PC-9 (cell line): ENCODE measurements at regions not wholly inside any gene's neighbourhood (a gene's known extent, or its start where the extent isn't known, plus 50 kb on each side); places are given as distances from the start of the nearest gene placed in this dataset.

Experiments
- BruUV-seq: library from RNA; stranded (reverse); fragments of 400-500 nt; replicated peaks from 2 replicates; lab custom pipeline; 2021; lab: Mats Ljungman, UMichigan
- CTCF ChIA-PET: fragments of 300-600 bp; sonication (Branson Sonifier 250); formaldehyde crosslinking; loops from one replicate; lab custom pipeline; 2022; ENCODE audit warnings: antibody characterized with exemption; lab: Charles Lee
- POLR2A ChIA-PET: fragments of 300-600 bp; sonication (Branson Sonifier 250); formaldehyde crosslinking; loops from one replicate; lab custom pipeline; 2022; ENCODE audit warnings: antibody characterized with exemption; ENCODE audit not compliant: unreplicated experiment; lab: Charles Lee
- DNase-seq, 2 experiments: peaks; one replicate each; pipeline versions ENCODE4 v3.0.0 to v3.0.0-alpha.2; 2015 to 2022; ENCODE audit warnings: mixed read lengths in 1 of 2
- H2AFZ ChIP-seq: fragments of 200-600 bp; sonication (generic); 2 replicates; pipeline ENCODE4 v1.8.1; 2017; ENCODE audit warnings: antibody characterized with exemption
- H3F3A ChIP-seq: fragments of 200-600 bp; sonication (generic); 2 replicates; pipeline ENCODE4 v1.8.1; 2017; ENCODE audit warnings: antibody characterized with exemption, mild to moderate bottlenecking, low read depth; ENCODE audit not compliant: insufficient read depth
- H3K27ac ChIP-seq: fragments of 200-600 bp; sonication (generic); 2 replicates; pipeline ENCODE4 v1.6.1; 2016; ENCODE audit warnings: mixed run types
- H3K27me3 ChIP-seq: fragments of 200-600 bp; sonication (generic); 2 replicates; pipeline ENCODE4 v1.6.1; 2016; ENCODE audit warnings: low read depth, mixed run types; ENCODE audit not compliant: insufficient read depth
- H3K36me3 ChIP-seq: fragments of 200-600 bp; sonication (generic); 2 replicates; pipeline ENCODE4 v1.6.1; 2016; ENCODE audit warnings: low read depth, mixed run types
- H3K4me1 ChIP-seq: fragments of 200-600 bp; sonication (generic); replicated peaks from 2 replicates; pipeline ENCODE4 v1.6.1; 2016; ENCODE audit warnings: mixed run types; ENCODE audit not compliant: insufficient read depth
- H3K4me2 ChIP-seq: fragments of 200-600 bp; sonication (generic); 2 replicates; pipeline ENCODE4 v1.6.1; 2017; ENCODE audit warnings: mixed run types
- H3K4me3 ChIP-seq: fragments of 200-600 bp; sonication (generic); 2 replicates; pipeline ENCODE4 v1.6.1; 2016; ENCODE audit warnings: mixed run types
- H3K79me2 ChIP-seq: fragments of 200-600 bp; sonication (generic); 2 replicates; pipeline ENCODE4 v1.6.1; 2017; ENCODE audit warnings: low read depth, mixed run types
- H3K9me2 ChIP-seq: fragments of 200-600 bp; sonication (generic); 2 replicates; pipeline ENCODE4 v1.8.1; 2017; ENCODE audit warnings: mild to moderate bottlenecking; ENCODE audit not compliant: insufficient read depth
- H3K9me3 ChIP-seq: fragments of 200-600 bp; sonication (generic); 2 replicates; pipeline ENCODE4 v1.8.1; 2016; ENCODE audit warnings: low read depth; ENCODE audit not compliant: insufficient read depth
- H4K20me1 ChIP-seq: fragments of 200-600 bp; sonication (generic); 2 replicates; pipeline ENCODE4 v1.8.1; 2017; ENCODE audit not compliant: insufficient read depth
- CTCF ChIP-seq: fragments of 200-600 bp; sonication (generic); conservative IDR thresholded peaks from 2 replicates; pipeline ENCODE4 v1.6.1; 2017; ENCODE audit warnings: mixed run types, antibody characterized with exemption, mild to moderate bottlenecking, moderate library complexity
- EZH2 ChIP-seq: fragments of 200-600 bp; sonication (generic); IDR thresholded peaks from 2 replicates; pipeline ENCODE4 v1.8.0; 2017; ENCODE audit warnings: antibody characterized with exemption, low read depth
- intact Hi-C: fragments of 100-400 bp; cut with micrococcal nuclease; formaldehyde crosslinking; loops from one replicate; pipeline ENCODE4 v1.10.0; 2022; ENCODE audit not compliant: unreplicated experiment

GRCh38 chrX:107576392-107576791 is 51.9 kb upstream of the PRPS1 start:
- peaks cover 39% of the 10 kb centered on the region for H3K4me1 ChIP-seq
- no peaks in the 10 kb centered on the region for H4K20me1 ChIP-seq
- H3K4me3 ChIP-seq = no peak overlapping the region
- TF ChIP-seq CTCF (no peak), EZH2 (no peak)
- no TSS peak for BruUV-seq
- no peak for DNase-seq
- no peaks in the 10 kb centered on the region for H3K27me3 ChIP-seq
- no peak overlapping the region for H3K27ac ChIP-seq
- H3K79me2 ChIP-seq = no peaks in the 10 kb centered on the region
- intact Hi-C loops = no loop called here
- POLR2A ChIA-PET = no interaction called here
- H3F3A ChIP-seq = peaks cover 35% of the 10 kb centered on the region
- no peak overlapping the region for H2AFZ ChIP-seq
- H3K36me3 ChIP-seq = no peaks in the 10 kb centered on the region
- H3K9me2 ChIP-seq = no peaks in the 10 kb centered on the region
- H3K4me2 ChIP-seq = no peak overlapping the region
- CTCF ChIA-PET = no interaction called here
- H3K9me3 ChIP-seq = peaks cover 6% of the 10 kb centered on the region

- Histone ChIP-seq H3K79me2 (no peaks in the 10 kb centered on the region), H2AFZ (no peak overlapping the region), H3K4me3 (no peak overlapping the region), H3K4me2 (no peak overlapping the region), H3K4me1 (peaks cover 36% of the 10 kb centered on the region), H3F3A (peaks cover 33% of the 10 kb centered on the region), H4K20me1 (no peaks in the 10 kb centered on the region), H3K9me3 (peaks cover 5% of the 10 kb centered on the region), H3K9me2 (no peaks in the 10 kb centered on the region), H3K36me3 (no peaks in the 10 kb centered on the region), H3K27me3 (no peaks in the 10 kb centered on the region), H3K27ac (no peak overlapping the region)
- TF ChIP-seq EZH2 (no peak), CTCF (no peak)
- intact Hi-C loops = no loop called here
- CTCF ChIA-PET = no interaction called here
- POLR2A ChIA-PET = no interaction called here
- no peak for DNase-seq
- BruUV-seq = no TSS peak
Observed at GRCh38 chrX:107576841-107577240, 51.5 kb upstream of the PRPS1 start.

- Histone ChIP-seq H3K9me3 (no peaks in the 10 kb centered on the region), H3K27me3 (no peaks in the 10 kb centered on the region), H4K20me1 (no peaks in the 10 kb centered on the region), H3K4me3 (no peak overlapping the region), H3K4me2 (no peak overlapping the region), H2AFZ (no peak overlapping the region), H3K9me2 (no peaks in the 10 kb centered on the region), H3K36me3 (no peaks in the 10 kb centered on the region), H3F3A (peaks cover 26% of the 10 kb centered on the region), H3K27ac (no peak overlapping the region), H3K79me2 (no peaks in the 10 kb centered on the region), H3K4me1 (peaks cover 32% of the 10 kb centered on the region)
- no TSS peak for BruUV-seq
- TF ChIP-seq EZH2 = no peak
- no peak for TF ChIP-seq CTCF
- CTCF ChIA-PET = no interaction called here
- intact Hi-C loops = no loop called here
- no peak for DNase-seq
- POLR2A ChIA-PET = no interaction called here
Observed at GRCh38 chrX:107577933-107578332, 50.4 kb upstream of the PRPS1 start.
